HCT116 (cell line): ENCODE measurements at regions not wholly inside any gene's neighbourhood (a gene's known extent, or its start where the extent isn't known, plus 50 kb on each side); places are given as distances from the start of the nearest gene placed in this dataset.

Source experiments
- ATAC-seq: fragments of 200-7000 bp; cut with Tn5 transposase; 2 replicates; pipeline ENCODE4 v1.9.1; 2020; ENCODE audit warnings: mild to moderate bottlenecking, moderate library complexity
- BruUV-seq: library from RNA; stranded (reverse); fragments of 400-500 nt; replicated peaks from 2 replicates; lab custom pipeline; 2021; lab: Mats Ljungman, UMichigan
- CTCF ChIA-PET: fragments of 300-600 bp; sonication (Branson Sonifier 250); formaldehyde crosslinking; loops from one replicate; lab custom pipeline; 2021; ENCODE audit warnings: antibody characterized with exemption; lab: Charles Lee
- POLR2A ChIA-PET: fragments of 300-600, 350-600 bp; sonication (Branson Sonifier 250); formaldehyde crosslinking; loops from one replicate; lab custom pipeline; 2021; ENCODE audit warnings: antibody characterized with exemption; lab: Charles Lee
- RAD21 ChIA-PET, 2 experiments: fragments of 300-600 bp; sonication (Branson Sonifier 250); formaldehyde crosslinking; loops; one replicate each; lab custom pipeline; 2023; ENCODE audit warnings: low total read pairs in 2 of 2; ENCODE audit not compliant: uncharacterized antibody in 2 of 2, unreplicated experiment in 2 of 2, low non-redundant PET in 1 of 2; lab: Charles Lee
- DNase-seq: peaks from one replicate; pipeline ENCODE4 v3.0.0-alpha.2; 2010; ENCODE audit warnings: low read depth, low spot score
- H2AFZ ChIP-seq: fragments of 200-600 bp; shearing (Covaris generic), sonication (generic); 2 replicates; pipeline ENCODE4 v1.6.1; 2017; ENCODE audit warnings: low read depth, mixed run types, mixed read lengths, antibody characterized with exemption, low read length; ENCODE audit not compliant: poor library complexity, severe bottlenecking
- H3K27ac ChIP-seq: 2 replicates; pipeline ENCODE4 v1.5.1; 2012; ENCODE audit warnings: low read depth, low read length
- H3K27me3 ChIP-seq: fragments of 200-600 bp; sonication (generic); 2 replicates; pipeline ENCODE4 v1.6.1; 2016; ENCODE audit warnings: mixed run types, low read length, mixed read lengths; ENCODE audit not compliant: insufficient read depth
- H3K36me3 ChIP-seq, 2 experiments: fragments of 200-500 bp in 1 of 2; fragments of 200-600 bp in 1 of 2; sonication (Bioruptor generic) in 1 of 2; sonication (generic) in 1 of 2; 2 replicates each; pipeline versions ENCODE4 v1.5.1 to v1.6.1; 2014 to 2016; ENCODE audit warnings: low read length in 2 of 2, inconsistent platforms in 1 of 2, mixed read lengths in 1 of 2, mixed run types in 1 of 2; ENCODE audit not compliant: insufficient read depth in 2 of 2, control insufficient read depth in 1 of 2
- H3K4me1 ChIP-seq, 2 experiments: fragments of 200-600 bp in 1 of 2; sonication (generic) in 1 of 2; 2 replicates each; pipeline versions ENCODE4 v1.5.1 to v1.6.1; 2012 to 2017; ENCODE audit warnings: low read length in 2 of 2, inconsistent platforms in 1 of 2, mild to moderate bottlenecking in 1 of 2, mixed read lengths in 1 of 2, mixed run types in 1 of 2, moderate library complexity in 1 of 2; ENCODE audit not compliant: insufficient read depth in 2 of 2, control insufficient read depth in 1 of 2
- H3K4me2 ChIP-seq: fragments of 200-600 bp; sonication (generic); 2 replicates; pipeline ENCODE4 v1.6.1; 2017; ENCODE audit warnings: mixed run types, low read length, mixed read lengths
- H3K4me3 ChIP-seq, 2 experiments: fragments of 200-600 bp in 1 of 2; sonication (generic) in 1 of 2; replicated peaks in 1 of 2; 2 replicates each; pipeline ENCODE4 v1.5.1; 2011 to 2016; ENCODE audit warnings: low read length in 2 of 2, control low read depth in 1 of 2, low read depth in 1 of 2, mild to moderate bottlenecking in 1 of 2, mixed read lengths in 1 of 2, mixed run types in 1 of 2
- H3K79me2 ChIP-seq: fragments of 200-600 bp; sonication (generic); 2 replicates; pipeline ENCODE4 v1.6.1; 2017; ENCODE audit warnings: mild to moderate bottlenecking, mixed run types, low read length, moderate library complexity, mixed read lengths; ENCODE audit not compliant: insufficient read depth
- H3K9ac ChIP-seq: fragments of 200-600 bp; sonication (generic); 2 replicates; pipeline ENCODE4 v1.6.1; 2016; ENCODE audit warnings: low read length, mixed read lengths
- H3K9me2 ChIP-seq: fragments of 200-600 bp; sonication (generic), shearing (Covaris generic); 2 replicates; pipeline ENCODE4 v1.6.1; 2017; ENCODE audit warnings: mixed run types, mild to moderate bottlenecking, moderate library complexity; ENCODE audit not compliant: insufficient read depth
- H3K9me3 ChIP-seq, 2 experiments: fragments of 200-500 bp in 1 of 2; fragments of 200-600 bp in 1 of 2; sonication (Bioruptor generic) in 1 of 2; sonication (generic) in 1 of 2; 2 replicates each; pipeline ENCODE4 v1.6.1; 2014 to 2017; ENCODE audit warnings: low read length in 2 of 2, mixed read lengths in 2 of 2, inconsistent platforms in 1 of 2, low read depth in 1 of 2, mild to moderate bottlenecking in 1 of 2, mixed run types in 1 of 2, moderate library complexity in 1 of 2; ENCODE audit not compliant: control insufficient read depth in 1 of 2, insufficient read depth in 1 of 2
- H4K20me1 ChIP-seq: fragments of 200-600 bp; sonication (generic), shearing (Covaris generic); 2 replicates; pipeline ENCODE4 v1.6.1; 2017; ENCODE audit warnings: mixed run types, mild to moderate bottlenecking, moderate library complexity; ENCODE audit not compliant: insufficient read depth
- CBX3 ChIP-seq: IDR thresholded peaks from 2 replicates; pipeline ENCODE4 v1.6.1; 2012; ENCODE audit warnings: low read depth
- CEBPB ChIP-seq: IDR thresholded peaks from 2 replicates; pipeline ENCODE4 v1.6.1; 2012; ENCODE audit warnings: low read depth
- EGR1 ChIP-seq: IDR thresholded peaks from 2 replicates; pipeline ENCODE4 v1.6.1; 2012; ENCODE audit warnings: low read depth
- ELF1 ChIP-seq: IDR thresholded peaks from 2 replicates; pipeline ENCODE4 v1.6.1; 2012; ENCODE audit warnings: low read depth, borderline replicate concordance
- EZH2 ChIP-seq: fragments of 200-600 bp; sonication (generic); IDR thresholded peaks from 2 replicates; pipeline ENCODE4 v1.6.1; 2017; ENCODE audit warnings: antibody characterized with exemption, mixed run types
- EZH2phosphoT487 ChIP-seq: fragments of 200-600 bp; IDR thresholded peaks from 2 replicates; pipeline ENCODE4 v1.6.1; 2018; ENCODE audit warnings: antibody characterized with exemption, borderline replicate concordance
- FOSL1 ChIP-seq: IDR thresholded peaks from 2 replicates; pipeline ENCODE4 v1.6.1; 2012; ENCODE audit warnings: low read depth
- RAD21 ChIP-seq: IDR thresholded peaks from 2 replicates; pipeline ENCODE4 v1.6.1; 2012; ENCODE audit warnings: low read depth, mild to moderate bottlenecking
- SP1 ChIP-seq: IDR thresholded peaks from 2 replicates; pipeline ENCODE4 v1.6.1; 2012; ENCODE audit warnings: low read depth
- SRF ChIP-seq: IDR thresholded peaks from 2 replicates; pipeline ENCODE4 v1.6.1; 2012; ENCODE audit warnings: low read depth
- ZBTB33 ChIP-seq: IDR thresholded peaks from 2 replicates; pipeline ENCODE4 v1.6.1; 2011; ENCODE audit warnings: mild to moderate bottlenecking, low read length, moderate library complexity; ENCODE audit not compliant: insufficient replicate concordance; ENCODE audit errors: extremely low read depth
- ZFX ChIP-seq: fragments of 450-650 bp; IDR thresholded peaks from 2 replicates; pipeline ENCODE4 v1.6.1; 2017
- ZNF274 ChIP-seq: fragments of 200-500 bp; sonication (Bioruptor generic); IDR thresholded peaks from 2 replicates; pipeline ENCODE4 v1.6.1; 2014; ENCODE audit warnings: mild to moderate bottlenecking, low read depth, low read length, inconsistent platforms
- intact Hi-C: fragments of 100-400 bp; cut with micrococcal nuclease; formaldehyde crosslinking; loops from 2 replicates; pipeline ENCODE4 v1.10.0; 2022
- TF ChIP-seq, protein P1 (sequence below), 3 experiments: fragments of 200-600 bp in 1 of 3; sonication (generic) in 1 of 3; IDR thresholded peaks in 2 of 3; conservative IDR thresholded peaks in 1 of 3; 2 replicates each; pipeline ENCODE4 v1.5.1; 2012 to 2017; ENCODE audit warnings: low read depth in 2 of 3, low read length in 2 of 3, antibody characterized with exemption in 1 of 3, borderline replicate concordance in 1 of 3, control low read depth in 1 of 3, mild to moderate bottlenecking in 1 of 3, mixed read lengths in 1 of 3, mixed run types in 1 of 3, moderate library complexity in 1 of 3; ENCODE audit not compliant: insufficient read depth in 1 of 3

DNA sequence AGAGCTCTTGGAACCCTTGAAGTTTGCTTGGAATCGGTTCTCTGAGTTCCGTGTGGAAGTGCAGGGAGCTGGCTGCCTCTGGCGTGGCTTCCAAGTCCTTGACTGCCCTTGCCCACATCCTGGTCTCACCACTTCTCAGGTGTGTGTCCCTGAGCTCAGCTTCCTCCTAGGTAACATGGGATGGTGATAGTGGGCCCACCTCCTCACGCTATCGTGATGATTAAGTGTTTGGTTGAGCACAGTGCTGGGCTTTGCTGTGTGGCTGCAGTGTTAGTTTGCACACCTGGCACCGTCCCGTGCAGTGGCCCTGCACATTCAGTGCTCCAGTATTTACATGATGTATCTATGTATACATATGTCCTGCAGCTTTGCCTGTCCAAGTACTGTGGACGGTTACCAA lies 81.5 kb downstream of the CLDN34 start:
- POLR2A ChIA-PET: no interaction called here
- no peak overlapping the region for H2AFZ ChIP-seq
- H3K4me3 ChIP-seq: no peak overlapping the region
- no peaks in the 10 kb centered on the region for H3K79me2 ChIP-seq
- CTCF ChIA-PET: no interaction called here
- no peaks in the 10 kb centered on the region for H3K27me3 ChIP-seq
- RAD21 ChIA-PET: no interaction called here
- no peak overlapping the region for H3K9ac ChIP-seq
- no peaks in the 10 kb centered on the region for H3K4me1 ChIP-seq
- H3K36me3 ChIP-seq: no peaks in the 10 kb centered on the region
- TF ChIP-seq EGR1 (no peak), ZFX (no peak), SRF (no peak), ZNF274 (no peak), CEBPB (no peak), CBX3 (no peak), EZH2phosphoT487 (no peak), ZBTB33 (no peak), SP1 (no peak), EZH2 (no peak), FOSL1 (no peak), RAD21 (no peak), ELF1 (no peak)
- TF ChIP-seq, protein P1, sequence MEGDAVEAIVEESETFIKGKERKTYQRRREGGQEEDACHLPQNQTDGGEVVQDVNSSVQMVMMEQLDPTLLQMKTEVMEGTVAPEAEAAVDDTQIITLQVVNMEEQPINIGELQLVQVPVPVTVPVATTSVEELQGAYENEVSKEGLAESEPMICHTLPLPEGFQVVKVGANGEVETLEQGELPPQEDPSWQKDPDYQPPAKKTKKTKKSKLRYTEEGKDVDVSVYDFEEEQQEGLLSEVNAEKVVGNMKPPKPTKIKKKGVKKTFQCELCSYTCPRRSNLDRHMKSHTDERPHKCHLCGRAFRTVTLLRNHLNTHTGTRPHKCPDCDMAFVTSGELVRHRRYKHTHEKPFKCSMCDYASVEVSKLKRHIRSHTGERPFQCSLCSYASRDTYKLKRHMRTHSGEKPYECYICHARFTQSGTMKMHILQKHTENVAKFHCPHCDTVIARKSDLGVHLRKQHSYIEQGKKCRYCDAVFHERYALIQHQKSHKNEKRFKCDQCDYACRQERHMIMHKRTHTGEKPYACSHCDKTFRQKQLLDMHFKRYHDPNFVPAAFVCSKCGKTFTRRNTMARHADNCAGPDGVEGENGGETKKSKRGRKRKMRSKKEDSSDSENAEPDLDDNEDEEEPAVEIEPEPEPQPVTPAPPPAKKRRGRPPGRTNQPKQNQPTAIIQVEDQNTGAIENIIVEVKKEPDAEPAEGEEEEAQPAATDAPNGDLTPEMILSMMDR (IDR thresholded peaks at IDR 0.05 in 2 of 3, conservative IDR thresholded peaks at IDR 0.05 in 1 of 3; ENCODE audit: borderline replicate concordance in 1 of 3, insufficient read depth in 1 of 3, low read depth in 2 of 3, low read length in 2 of 3): no peak
- ATAC-seq (no peak), DNase-seq (no peak)
- intact Hi-C loops: no loop called here
- no peak overlapping the region for H3K27ac ChIP-seq
- no peaks in the 10 kb centered on the region for H4K20me1 ChIP-seq
- H3K9me2 ChIP-seq: no peaks in the 10 kb centered on the region
- H3K9me3 ChIP-seq: no peaks in the 10 kb centered on the region
- BruUV-seq: no TSS peak
- H3K4me2 ChIP-seq: no peak overlapping the region
